ENCODE measurements at regions not wholly inside any gene's neighbourhood (a gene's known extent, or its start where the extent isn't known, plus 50 kb on each side); places are given as distances from the start of the nearest gene placed in this dataset.
"Not testable (repeated sequence)": the region's sequence is repeated elsewhere in the genome, so short reads cannot be mapped to it uniquely, and the experiment has no call there.

GRCh38 chr5:36508331-36508730 is 98.1 kb upstream of the SLC1A3 start:
- in situ Hi-C loops (cut with MboI) = loop anchor here (10.0 kb wide), 1 partner anchor 434 kb away; no protein-coding TSS in a partner anchor
- H3K27me3 ChIP-seq (replicated peaks in 1 of 2; ENCODE audit: control insufficient read depth in 2 of 2, insufficient read depth in 2 of 2, low read length in 1 of 2); H3K9ac ChIP-seq (ENCODE audit: control insufficient read depth, insufficient read depth, low read length); H3K27ac ChIP-seq (ENCODE audit: control insufficient read depth, insufficient read depth); POLR2A ChIA-PET; H3K36me3 ChIP-seq (ENCODE audit: control insufficient read depth in 2 of 2, insufficient read depth in 2 of 2, low read length in 1 of 2); BruUV-seq (replicated peaks); H4K20me1 ChIP-seq (ENCODE audit: control insufficient read depth, insufficient read depth); H3K4me1 ChIP-seq (ENCODE audit: control insufficient read depth, insufficient read depth, low read length); ATAC-seq; DNase-seq (ENCODE audit: low read depth, low spot score); H3K4me3 ChIP-seq; FAIRE-seq; H3K79me2 ChIP-seq (ENCODE audit: control insufficient read depth, insufficient read depth, low read length); H2AFZ ChIP-seq (ENCODE audit: control insufficient read depth, low read depth, low read length); H3K9me3 ChIP-seq (replicated peaks; ENCODE audit: control insufficient read depth, insufficient read depth, low read length); H3K4me2 ChIP-seq (ENCODE audit: control insufficient read depth, insufficient read depth): not testable (repeated sequence)
- SMC1A ChIA-PET (ENCODE audit: uncharacterized antibody, unreplicated experiment) = interaction anchor here (1.4 to 4.7 kb wide), 2 partner anchors 94 to 184 kb away, joined by 3 to 34 read pairs; no protein-coding TSS in a partner anchor
- 15% methylated on average over 5 of the region's 5 CpGs for WGBS (ENCODE audit: insufficient coverage, insufficient replicate concordance, low lambda C conversion rate, missing lambda C conversion rate)
- CTCF ChIA-PET = interaction anchor here (0.7 to 6.8 kb wide), 11 partner anchors 9 to 429 kb away, joined by 3 to 85 read pairs (median 4); partner anchors contain the start of gene NADK2
- RAD21 ChIA-PET (ENCODE audit: unreplicated experiment) = interaction anchor here (1.5 to 1.6 kb wide), 2 partner anchors 188 to 243 kb away, joined by 3 to 5 read pairs; no protein-coding TSS in a partner anchor
- intact Hi-C loops (cut with micrococcal nuclease; ENCODE audit: unreplicated experiment) = loop anchor here (5.0 kb wide), 2 partner anchors 331 to 431 kb away; no protein-coding TSS in a partner anchor

- H2AFZ ChIP-seq (ENCODE audit: control insufficient read depth, low read depth, low read length); POLR2A ChIA-PET; H3K4me2 ChIP-seq (ENCODE audit: control insufficient read depth, insufficient read depth); H3K9me3 ChIP-seq (replicated peaks; ENCODE audit: control insufficient read depth, insufficient read depth, low read length); H3K79me2 ChIP-seq (ENCODE audit: control insufficient read depth, insufficient read depth, low read length); H3K27ac ChIP-seq (ENCODE audit: control insufficient read depth, insufficient read depth); H3K27me3 ChIP-seq (replicated peaks in 1 of 2; ENCODE audit: control insufficient read depth in 2 of 2, insufficient read depth in 2 of 2, low read length in 1 of 2); H3K4me3 ChIP-seq; H3K4me1 ChIP-seq (ENCODE audit: control insufficient read depth, insufficient read depth, low read length); BruUV-seq (replicated peaks); H4K20me1 ChIP-seq (ENCODE audit: control insufficient read depth, insufficient read depth); DNase-seq (ENCODE audit: low read depth, low spot score); CTCF ChIA-PET; FAIRE-seq; H3K9ac ChIP-seq (ENCODE audit: control insufficient read depth, insufficient read depth, low read length); RAD21 ChIA-PET (ENCODE audit: unreplicated experiment); H3K36me3 ChIP-seq (ENCODE audit: control insufficient read depth in 2 of 2, insufficient read depth in 2 of 2, low read length in 1 of 2); in situ Hi-C loops (cut with MboI); SMC1A ChIA-PET (ENCODE audit: uncharacterized antibody, unreplicated experiment); intact Hi-C loops (cut with micrococcal nuclease; ENCODE audit: unreplicated experiment); ATAC-seq: not testable (repeated sequence)
- WGBS (ENCODE audit: insufficient coverage, insufficient replicate concordance, low lambda C conversion rate, missing lambda C conversion rate) = 51% methylated on average over 3 of the region's 3 CpGs
Observed at GRCh38 chr5:36513647-36514046, 92.8 kb upstream of the SLC1A3 start.
